ENCODE measurements at regions not wholly inside any gene's neighbourhood (a gene's known extent, or its start where the extent isn't known, plus 50 kb on each side); places are given as distances from the start of the nearest gene placed in this dataset.

- no peak for DNase-seq
Measured at GRCh38 chr19:34104557-34104956, 67.7 kb upstream of the LSM14A start.

- no peak for DNase-seq
Measured at GRCh38 chr19:34109596-34109995, 62.7 kb upstream of the LSM14A start.

- DNase-seq: no peak
Measured at GRCh38 chr19:34118879-34119748, 53.2 kb upstream of the LSM14A start.

- no peak for DNase-seq
Measured at GRCh38 chr19:34120141-34120540, 52.2 kb upstream of the LSM14A start.

- no peak for DNase-seq
Measured at GRCh38 chr19:34120846-34121639, 51.3 kb upstream of the LSM14A start.

Data from right lung (tissue), 2 donors.